ENCODE measurements at regions not wholly inside any gene's neighbourhood (a gene's known extent, or its start where the extent isn't known, plus 50 kb on each side); places are given as distances from the start of the nearest gene placed in this dataset.

GRCh38 chr14:89007906-89008305, 183.5 kb downstream of the TTC8 start:
- no peak for TF ChIP-seq CTCF (IDR thresholded peaks at IDR 0.05 in 4 of 5, conservative IDR thresholded peaks at IDR 0.05 in 1 of 5)
- no peak for TF ChIP-seq POLR2A (IDR thresholded peaks at IDR 0.05)
- Histone ChIP-seq H3K27ac (no peak overlapping the region), H3K4me1 (no peaks in the 10 kb centered on the region), H3K9me3 (no peaks in the 10 kb centered on the region), H3K4me3 (no peak overlapping the region), H3K36me3 (no peaks in the 10 kb centered on the region), H3K27me3 (no peaks in the 10 kb centered on the region)
- DNase-seq, result no peak
- intact Hi-C loops (cut with DNase I; ENCODE audit: low total_unique reads), result no loop called here
- in situ Hi-C loops (cut with MboI; ENCODE audit: low sequenced_read_pairs in 4 of 4), result loop anchor here in 1 of 4 donors (25.0 kb wide), 1 partner anchor 1204 kb away; no protein-coding TSS in a partner anchor
- ATAC-seq, result no peak

GRCh38 chr14:89011355-89012281, 187.2 kb downstream of the TTC8 start:
- no peaks in the 10 kb centered on the region for H3K4me1 ChIP-seq
- H3K36me3 ChIP-seq, result no peaks in the 10 kb centered on the region
- no peak for TF ChIP-seq CTCF (IDR thresholded peaks at IDR 0.05 in 4 of 5, conservative IDR thresholded peaks at IDR 0.05 in 1 of 5)
- no peak for TF ChIP-seq POLR2A (IDR thresholded peaks at IDR 0.05)
- peak overlapping the region in 3 of 4 donors; percentile 19 to 32 (median 24) for H3K4me3 ChIP-seq
- H3K27ac ChIP-seq, result no peak overlapping the region
- intact Hi-C loops (cut with DNase I; ENCODE audit: low total_unique reads), result no loop called here
- no peaks in the 10 kb centered on the region for H3K27me3 ChIP-seq
- ATAC-seq (no peak), DNase-seq (no peak)
- in situ Hi-C loops (cut with MboI; ENCODE audit: low sequenced_read_pairs in 4 of 4), result loop anchor here in 1 of 4 donors (25.0 kb wide), 1 partner anchor 1201 kb away; no protein-coding TSS in a partner anchor
- H3K9me3 ChIP-seq, result no peaks in the 10 kb centered on the region

GRCh38 chr14:89012282-89013097, 188.0 kb downstream of the TTC8 start:
- Histone ChIP-seq H3K4me3 (no peak overlapping the region), H3K4me1 (no peaks in the 10 kb centered on the region), H3K9me3 (no peaks in the 10 kb centered on the region), H3K27me3 (no peaks in the 10 kb centered on the region), H3K27ac (no peak overlapping the region), H3K36me3 (no peaks in the 10 kb centered on the region)
- intact Hi-C loops (cut with DNase I; ENCODE audit: low total_unique reads), result no loop called here
- DNase-seq, result no peak
- in situ Hi-C loops (cut with MboI; ENCODE audit: low sequenced_read_pairs in 4 of 4), result loop anchor here in 1 of 4 donors (25.0 kb wide), 1 partner anchor 1200 kb away; no protein-coding TSS in a partner anchor
- ATAC-seq, result no peak
- TF ChIP-seq POLR2A (IDR thresholded peaks at IDR 0.05), result no peak

- intact Hi-C loops (cut with DNase I; ENCODE audit: low total_unique reads), result no loop called here
- Histone ChIP-seq H3K27ac (no peak overlapping the region), H3K9me3 (no peaks in the 10 kb centered on the region), H3K36me3 (no peaks in the 10 kb centered on the region), H3K4me3 (no peak overlapping the region), H3K4me1 (no peaks in the 10 kb centered on the region), H3K27me3 (no peaks in the 10 kb centered on the region)
- in situ Hi-C loops (cut with MboI; ENCODE audit: low sequenced_read_pairs in 4 of 4), result loop anchor here in 1 of 4 donors (25.0 kb wide), 1 partner anchor 1199 kb away; no protein-coding TSS in a partner anchor
- ATAC-seq (no peak), DNase-seq (no peak)
- TF ChIP-seq POLR2A (IDR thresholded peaks at IDR 0.05), result no peak
- TF ChIP-seq CTCF (IDR thresholded peaks at IDR 0.05 in 4 of 5, conservative IDR thresholded peaks at IDR 0.05 in 1 of 5), result no peak
Observed at GRCh38 chr14:89013098-89013504, 188.7 kb downstream of the TTC8 start.

All from gastrocnemius medialis (tissue), 4 donors.